ENCODE measurements at regions not wholly inside any gene's neighbourhood (a gene's known extent, or its start where the extent isn't known, plus 50 kb on each side); places are given as distances from the start of the nearest gene placed in this dataset.

DNA sequence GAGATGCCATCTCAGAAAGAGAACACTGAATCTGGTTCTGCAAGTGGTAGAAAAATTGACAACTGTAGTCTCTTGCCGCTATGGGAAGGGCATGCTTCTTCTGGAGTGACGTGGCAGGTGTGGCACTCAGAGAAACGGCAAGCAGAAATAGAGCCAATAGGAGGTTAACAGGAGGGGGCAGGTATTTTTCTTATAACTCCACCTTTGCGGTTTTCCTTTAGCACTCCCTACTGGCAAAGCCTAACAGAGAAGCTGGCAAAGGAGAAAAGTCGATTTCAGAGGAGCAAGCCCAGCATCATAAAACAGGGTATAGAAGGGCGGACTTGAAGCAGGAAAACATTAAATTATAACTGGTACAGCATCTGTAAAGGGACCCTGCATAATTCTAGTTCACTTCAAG, 1382.2 kb downstream of the PCDH18 start:
- Histone ChIP-seq H3K18ac (ENCODE audit: low read depth, low read length) (no peak overlapping the region), H4K91ac (ENCODE audit: insufficient read depth, low read depth, low read length) (no peak overlapping the region), H3K14ac (replicated peaks; ENCODE audit: low read depth, low read length) (no peak overlapping the region), H3K4me3 (ENCODE audit: insufficient read depth, low read depth, low read length) (no peak overlapping the region), H3K56ac (ENCODE audit: extremely low read depth, insufficient read depth, low read length) (no peak overlapping the region), H4K20me1 (ENCODE audit: insufficient read depth, low read length) (no peaks in the 10 kb centered on the region), H3K27ac (ENCODE audit: insufficient read depth, low read length) (no peak overlapping the region), H4K8ac (ENCODE audit: low read depth in 2 of 2, low read length in 2 of 2) (no peak overlapping the region), H2BK120ac (ENCODE audit: low read depth, low read length) (no peak overlapping the region), H2BK20ac (ENCODE audit: low read depth, low read length) (no peak overlapping the region), H2AK5ac (ENCODE audit: low read depth, low read length) (no peak overlapping the region), H2BK15ac (ENCODE audit: low read depth, low read length) (no peak overlapping the region), H3K4ac (ENCODE audit: low read depth, low read length) (no peak overlapping the region), H2AK9ac (replicated peaks; ENCODE audit: low read depth, low read length, poor library complexity) (no peak overlapping the region), H3K27me3 (ENCODE audit: control insufficient read depth, insufficient read depth, low read length) (no peaks in the 10 kb centered on the region), H3K9me1 (ENCODE audit: insufficient read depth, low read length) (no peaks in the 10 kb centered on the region), H3K9me3 (ENCODE audit: control insufficient read depth, insufficient read depth, low read length) (peaks cover 2% of the 10 kb centered on the region; the same call in 1 of the 2 replicates), H3K4me2 (ENCODE audit: low read depth, low read length) (no peak overlapping the region), H3K36me3 (ENCODE audit: control insufficient read depth, insufficient read depth, low read length) (no peaks in the 10 kb centered on the region), H3K79me1 (ENCODE audit: low read depth in 1 of 2, low read length in 2 of 2) (no peaks in the 10 kb centered on the region), H2AFZ (replicated peaks; ENCODE audit: low read length, poor library complexity) (no peak overlapping the region), H4K5ac (ENCODE audit: low read depth, low read length) (no peak overlapping the region), H3K4me1 (ENCODE audit: control insufficient read depth, insufficient read depth, low read length) (no peaks in the 10 kb centered on the region), H3K23ac (ENCODE audit: low read depth, low read length) (no peak overlapping the region), H3K9ac (ENCODE audit: low read depth, low read length) (no peak overlapping the region), H2BK5ac (ENCODE audit: low read depth, low read length, poor library complexity, severe bottlenecking) (no peak overlapping the region)
- no CpG with 5 or more reads among the region's 6 CpGs for WGBS, 2 experiments (ENCODE audit: extremely low coverage in 2 of 2, insufficient read length in 1 of 2)
- in situ Hi-C loops (cut with MboI; ENCODE audit: low sequenced_read_pairs) = no loop called here
- BruUV-seq (replicated peaks) = no TSS peak
- TF ChIP-seq, protein P1, sequence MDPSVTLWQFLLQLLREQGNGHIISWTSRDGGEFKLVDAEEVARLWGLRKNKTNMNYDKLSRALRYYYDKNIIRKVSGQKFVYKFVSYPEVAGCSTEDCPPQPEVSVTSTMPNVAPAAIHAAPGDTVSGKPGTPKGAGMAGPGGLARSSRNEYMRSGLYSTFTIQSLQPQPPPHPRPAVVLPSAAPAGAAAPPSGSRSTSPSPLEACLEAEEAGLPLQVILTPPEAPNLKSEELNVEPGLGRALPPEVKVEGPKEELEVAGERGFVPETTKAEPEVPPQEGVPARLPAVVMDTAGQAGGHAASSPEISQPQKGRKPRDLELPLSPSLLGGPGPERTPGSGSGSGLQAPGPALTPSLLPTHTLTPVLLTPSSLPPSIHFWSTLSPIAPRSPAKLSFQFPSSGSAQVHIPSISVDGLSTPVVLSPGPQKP (IDR thresholded peaks at IDR 0.05; ENCODE audit: borderline replicate concordance, low read depth, low read length) = no peak
- TF ChIP-seq BHLHE40 (IDR thresholded peaks at IDR 0.05; ENCODE audit: low read depth, low read length) = no peak
- no peak for TF ChIP-seq MXI1 (IDR thresholded peaks at IDR 0.05; ENCODE audit: borderline replicate concordance, low read depth, low read length)
- TF ChIP-seq CHD1 (IDR thresholded peaks at IDR 0.05; ENCODE audit: low read depth, low read length) = no peak
- no peak for TF ChIP-seq MAFK (IDR thresholded peaks at IDR 0.05; ENCODE audit: low read depth, low read length)
- TF ChIP-seq NFE2L2 (IDR thresholded peaks at IDR 0.05; ENCODE audit: low read depth, low read length) = no peak
- no peak for TF ChIP-seq POLR2A (IDR thresholded peaks at IDR 0.05; ENCODE audit: low read depth, low read length)
- TF ChIP-seq CEBPB (IDR thresholded peaks at IDR 0.05; ENCODE audit: low read depth, low read length) = no peak
- CTCF ChIA-PET = no interaction called here
- POLR2A ChIA-PET (ENCODE audit: unreplicated experiment) = no interaction called here
- DNase-seq (no peak), ATAC-seq (ENCODE audit: low read depth) (no peak)
- intact Hi-C loops (cut with micrococcal nuclease) = no loop called here
- dilution Hi-C loops (cut with HindIII; ENCODE audit: low sequenced_read_pairs, unreplicated experiment) = no loop called here

Data from IMR-90 (cell line).